ENCODE measurements at regions not wholly inside any gene's neighbourhood (a gene's known extent, or its start where the extent isn't known, plus 50 kb on each side); places are given as distances from the start of the nearest gene placed in this dataset.

DNA sequence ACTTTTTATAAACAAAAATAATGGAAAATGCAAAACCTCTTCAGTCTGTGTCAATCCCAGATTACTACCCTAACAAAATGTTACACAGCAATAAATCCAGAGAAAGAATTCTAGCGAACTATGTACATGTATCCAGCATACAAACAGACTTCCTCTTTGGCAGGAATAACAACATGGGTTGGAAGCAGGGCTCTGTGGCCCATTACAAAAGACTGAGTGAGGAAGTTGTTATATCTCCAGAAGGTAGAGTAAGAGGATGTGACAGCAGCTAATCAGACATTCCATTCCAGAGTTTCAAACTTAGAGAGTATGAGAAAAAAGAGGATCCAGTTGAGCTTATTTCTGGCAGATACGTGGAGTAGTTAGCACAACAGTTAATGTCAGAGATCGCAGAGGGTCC, 294.0 kb upstream of the PLSCR5 start:
- no peak for TF ChIP-seq CTCF (IDR thresholded peaks at IDR 0.05; ENCODE audit: insufficient read depth, low read depth, low read length)
- DNase-seq (ENCODE audit: low read depth): no peak
- H3K4me3 ChIP-seq (ENCODE audit: low read depth, low read length): no peak overlapping the region

GRCh38 chr3:146896711-146897110, 291.6 kb upstream of the PLSCR5 start:
- DNase-seq (ENCODE audit: low read depth): no peak
- no peak for TF ChIP-seq CTCF (IDR thresholded peaks at IDR 0.05; ENCODE audit: insufficient read depth, low read depth, low read length)
- H3K4me3 ChIP-seq (ENCODE audit: low read depth, low read length): no peak overlapping the region

- no peak for TF ChIP-seq CTCF (IDR thresholded peaks at IDR 0.05; ENCODE audit: insufficient read depth, low read depth, low read length)
- DNase-seq (ENCODE audit: low read depth): peak; percentile 6
- no peak overlapping the region for H3K4me3 ChIP-seq (ENCODE audit: low read depth, low read length)
These were observed 290.0 kb upstream of the PLSCR5 start for GRCh38 chr3:146895026-146895749.

- no peak overlapping the region for H3K4me3 ChIP-seq (ENCODE audit: low read depth, low read length)
- no peak for DNase-seq (ENCODE audit: low read depth)
- TF ChIP-seq CTCF (IDR thresholded peaks at IDR 0.05; ENCODE audit: insufficient read depth, low read depth, low read length): no peak
These were observed 289.3 kb upstream of the PLSCR5 start for GRCh38 chr3:146894406-146894805.

DNA sequence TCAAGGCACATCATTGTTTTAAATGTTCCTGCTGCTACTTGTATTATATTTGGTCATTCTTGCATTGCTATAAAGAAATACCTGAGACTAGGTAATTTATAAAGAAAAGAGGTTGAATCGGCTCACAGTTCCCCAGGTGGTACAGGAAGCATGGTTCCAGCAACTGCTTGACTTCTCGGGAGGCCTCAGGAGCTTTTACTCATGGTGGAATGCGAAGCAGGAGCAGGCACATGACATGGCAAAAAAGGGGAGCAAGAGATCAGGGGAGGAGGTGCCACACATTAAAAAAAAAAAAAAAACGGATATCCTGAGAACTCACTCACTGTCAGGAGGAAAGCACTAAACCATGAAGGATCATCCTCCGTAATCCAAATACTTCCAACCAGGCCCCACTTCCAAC, 286.9 kb upstream of the PLSCR5 start:
- TF ChIP-seq CTCF (IDR thresholded peaks at IDR 0.05; ENCODE audit: insufficient read depth, low read depth, low read length): no peak
- H3K4me3 ChIP-seq (ENCODE audit: low read depth, low read length): no peak overlapping the region
- no peak for DNase-seq (ENCODE audit: low read depth)

GRCh38 chr3:146889626-146890025, 284.5 kb upstream of the PLSCR5 start:
- no peak for TF ChIP-seq CTCF (IDR thresholded peaks at IDR 0.05; ENCODE audit: insufficient read depth, low read depth, low read length)
- DNase-seq (ENCODE audit: low read depth): no peak
- no peak overlapping the region for H3K4me3 ChIP-seq (ENCODE audit: low read depth, low read length)

DNA sequence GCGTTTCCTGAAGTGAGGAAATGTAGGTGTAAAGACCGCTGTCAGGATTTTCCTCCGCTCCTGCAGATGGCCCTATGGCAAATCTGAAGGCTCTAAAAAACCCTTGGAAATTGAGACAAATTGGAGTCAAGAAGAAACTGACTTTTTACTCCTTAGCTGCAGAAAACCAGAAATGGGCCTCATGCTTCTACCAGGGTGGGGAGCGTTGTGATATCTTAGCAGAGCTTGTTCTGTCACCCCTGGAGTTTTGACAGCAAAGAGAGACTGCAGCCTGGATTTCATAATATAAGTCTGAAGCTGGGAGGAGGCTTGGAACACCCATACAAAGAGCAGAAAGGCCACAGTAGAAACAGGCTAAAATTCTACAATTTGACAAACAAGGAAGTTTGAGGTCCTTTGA, 283.0 kb upstream of the PLSCR5 start:
- no peak for TF ChIP-seq CTCF (IDR thresholded peaks at IDR 0.05; ENCODE audit: insufficient read depth, low read depth, low read length)
- DNase-seq (ENCODE audit: low read depth): no peak
- H3K4me3 ChIP-seq (ENCODE audit: low read depth, low read length): no peak overlapping the region

All from fibroblast of villous mesenchyme (primary cell).